H9 (cell line): ENCODE measurements at regions not wholly inside any gene's neighbourhood (a gene's known extent, or its start where the extent isn't known, plus 50 kb on each side); places are given as distances from the start of the nearest gene placed in this dataset.

Source experiments
- DNase-seq: peaks from one replicate; pipeline ENCODE4 v3.0.0-alpha.2; 2017
- H2AFZ ChIP-seq: one replicate; pipeline ENCODE4 v1.6.1; 2013; ENCODE audit warnings: mild to moderate bottlenecking, low read length, control low read depth, moderate library complexity
- H2AK5ac ChIP-seq: 2 replicates; pipeline ENCODE4 v1.6.1; 2013; ENCODE audit warnings: low read length, control low read depth, mixed read lengths; ENCODE audit not compliant: insufficient read length
- H2BK120ac ChIP-seq: one replicate; pipeline ENCODE4 v1.6.1; 2013; ENCODE audit warnings: low read depth, mild to moderate bottlenecking, low read length, control low read depth, inconsistent platforms; ENCODE audit not compliant: poor library complexity, severe bottlenecking
- H2BK12ac ChIP-seq: 2 replicates; pipeline ENCODE4 v1.6.1; 2013; ENCODE audit warnings: low read length, control low read depth, mixed read lengths, low read depth; ENCODE audit not compliant: insufficient read length
- H2BK15ac ChIP-seq: 2 replicates; pipeline ENCODE4 v1.6.1; 2013; ENCODE audit warnings: low read depth, low read length, control low read depth
- H2BK20ac ChIP-seq: one replicate; pipeline ENCODE4 v1.6.1; 2013; ENCODE audit warnings: low read depth, mild to moderate bottlenecking, low read length, control low read depth, inconsistent platforms; ENCODE audit not compliant: poor library complexity, severe bottlenecking
- H2BK5ac ChIP-seq: 2 replicates; pipeline ENCODE4 v1.6.1; 2013; ENCODE audit warnings: low read length, control low read depth, mixed read lengths; ENCODE audit not compliant: insufficient read length
- H3K14ac ChIP-seq: 2 replicates; pipeline ENCODE4 v1.6.1; 2013; ENCODE audit warnings: low read length, control low read depth; ENCODE audit not compliant: insufficient read depth
- H3K18ac ChIP-seq: 2 replicates; pipeline ENCODE4 v1.6.1; 2013; ENCODE audit warnings: low read depth, mild to moderate bottlenecking, mixed read lengths, low read length, control low read depth; ENCODE audit not compliant: insufficient read length
- H3K23ac ChIP-seq: 2 replicates; pipeline ENCODE4 v1.6.1; 2013; ENCODE audit warnings: low read length, control low read depth, mixed read lengths, low read depth; ENCODE audit not compliant: insufficient read length
- H3K23me2 ChIP-seq: 2 replicates; pipeline ENCODE4 v1.6.1; 2013; ENCODE audit warnings: low read depth, mild to moderate bottlenecking, mixed read lengths, low read length, control low read depth; ENCODE audit not compliant: insufficient read length, poor library complexity, severe bottlenecking
- H3K27ac ChIP-seq: 2 replicates; pipeline ENCODE4 v1.5.1; 2013; ENCODE audit warnings: low read length, control low read depth, mixed read lengths, low read depth; ENCODE audit not compliant: insufficient read length
- H3K27me3 ChIP-seq: 2 replicates; pipeline ENCODE4 v1.6.1; 2013; ENCODE audit warnings: low read length, control low read depth, inconsistent platforms; ENCODE audit not compliant: insufficient read depth
- H3K4ac ChIP-seq: 2 replicates; pipeline ENCODE4 v1.6.1; 2013; ENCODE audit warnings: low read depth, mild to moderate bottlenecking, control low read depth, inconsistent platforms, low read length, moderate library complexity
- H3K4me1 ChIP-seq: 2 replicates; pipeline ENCODE4 v1.6.1; 2013; ENCODE audit warnings: low read length, control low read depth, inconsistent platforms; ENCODE audit not compliant: insufficient read depth
- H3K4me2 ChIP-seq: 2 replicates; pipeline ENCODE4 v1.6.1; 2013; ENCODE audit warnings: low read length, control low read depth, mixed read lengths; ENCODE audit not compliant: insufficient read length, insufficient read depth
- H3K56ac ChIP-seq: 2 replicates; pipeline ENCODE4 v1.6.1; 2013; ENCODE audit warnings: low read depth, mild to moderate bottlenecking, mixed read lengths, low read length, control low read depth; ENCODE audit not compliant: insufficient read length
- H3K79me1 ChIP-seq: 2 replicates; pipeline ENCODE4 v1.6.1; 2013; ENCODE audit warnings: low read depth, mild to moderate bottlenecking, moderate library complexity, low read length, control low read depth, inconsistent platforms; ENCODE audit not compliant: insufficient read depth, poor library complexity, severe bottlenecking
- H3K79me2 ChIP-seq: 2 replicates; pipeline ENCODE4 v1.6.1; 2013; ENCODE audit warnings: low read length, control low read depth, inconsistent platforms; ENCODE audit not compliant: insufficient read depth
- H3K9ac ChIP-seq: 2 replicates; pipeline ENCODE4 v1.6.1; 2013; ENCODE audit warnings: low read length, control low read depth, mixed read lengths; ENCODE audit not compliant: insufficient read length; ENCODE audit errors: extremely low read depth
- H3K9me3 ChIP-seq: one replicate; pipeline ENCODE4 v1.6.1; 2013; ENCODE audit warnings: low read depth, low read length, inconsistent platforms; ENCODE audit not compliant: control insufficient read depth
- H3T11ph ChIP-seq: one replicate; pipeline ENCODE4 v1.6.1; 2013; ENCODE audit warnings: mild to moderate bottlenecking, low read length, control low read depth, inconsistent platforms
- H4K20me1 ChIP-seq: one replicate; pipeline ENCODE4 v1.6.1; 2013; ENCODE audit not compliant: control insufficient read depth, insufficient read length, insufficient read depth
- H4K5ac ChIP-seq: 2 replicates; pipeline ENCODE4 v1.6.1; 2013; ENCODE audit warnings: low read depth, mild to moderate bottlenecking, mixed read lengths, low read length, control low read depth; ENCODE audit not compliant: insufficient read length
- H4K8ac ChIP-seq: replicated peaks from 2 replicates; pipeline ENCODE4 v1.6.1; 2013; ENCODE audit warnings: low read length, control low read depth, mixed read lengths, low read depth; ENCODE audit not compliant: insufficient read length
- H4K91ac ChIP-seq: 2 replicates; pipeline ENCODE4 v1.6.1; 2013; ENCODE audit warnings: low read depth, mild to moderate bottlenecking, moderate library complexity, mixed read lengths, low read length, control low read depth; ENCODE audit not compliant: insufficient read length
- H3K27ac Mint-ChIP-seq, 3 experiments: 2 replicates in 2 of 3; 3 replicates in 1 of 3; pipeline ENCODE4 v1.8.0; 2020 to 2021; ENCODE audit warnings: mixed read lengths in 3 of 3, mild to moderate bottlenecking in 1 of 3, moderate library complexity in 1 of 3
- H3K27me3 Mint-ChIP-seq: 2 replicates; pipeline ENCODE4 v1.8.0; 2021; ENCODE audit warnings: low read depth, mild to moderate bottlenecking, moderate library complexity, mixed read lengths
- H3K36me3 Mint-ChIP-seq, 3 experiments: 2 replicates in 2 of 3; 3 replicates in 1 of 3; pipeline ENCODE4 v1.8.0; 2020 to 2021; ENCODE audit warnings: low read depth in 3 of 3, mixed read lengths in 3 of 3; ENCODE audit not compliant: insufficient read depth in 1 of 3
- H3K4me1 Mint-ChIP-seq, 2 experiments: 2 replicates each; pipeline ENCODE4 v1.8.0; 2020; ENCODE audit warnings: mixed read lengths in 2 of 2
- H3K4me3 Mint-ChIP-seq, 2 experiments: 2 replicates in 1 of 2; 3 replicates in 1 of 2; pipeline ENCODE4 v1.8.0; 2020 to 2021; ENCODE audit warnings: mild to moderate bottlenecking in 2 of 2, mixed read lengths in 2 of 2, moderate library complexity in 1 of 2
- H3K9me3 Mint-ChIP-seq, 2 experiments: 2 replicates in 1 of 2; 3 replicates in 1 of 2; pipeline ENCODE4 v1.8.0; 2020; ENCODE audit warnings: mild to moderate bottlenecking in 2 of 2, mixed read lengths in 2 of 2, moderate library complexity in 1 of 2
- CTCF ChIP-seq: fragments of 200-600 bp; sonication (generic); conservative IDR thresholded peaks from 3 replicates; pipeline ENCODE4 v1.8.0; 2021; ENCODE audit warnings: antibody characterized with exemption, mild to moderate bottlenecking
- WGBS: extraction: QIAGEN DNeasy Blood & Tissue Kit; methylation state at CpG from one replicate; pipeline ENCODE4 v1.1.7; 2013; ENCODE audit warnings: missing lambda C conversion rate, low lambda C conversion rate, mixed read lengths; ENCODE audit not compliant: insufficient read length; ENCODE audit errors: extremely low coverage; 5-methylcytosine and 5-hydroxymethylcytosine counted together

DNA sequence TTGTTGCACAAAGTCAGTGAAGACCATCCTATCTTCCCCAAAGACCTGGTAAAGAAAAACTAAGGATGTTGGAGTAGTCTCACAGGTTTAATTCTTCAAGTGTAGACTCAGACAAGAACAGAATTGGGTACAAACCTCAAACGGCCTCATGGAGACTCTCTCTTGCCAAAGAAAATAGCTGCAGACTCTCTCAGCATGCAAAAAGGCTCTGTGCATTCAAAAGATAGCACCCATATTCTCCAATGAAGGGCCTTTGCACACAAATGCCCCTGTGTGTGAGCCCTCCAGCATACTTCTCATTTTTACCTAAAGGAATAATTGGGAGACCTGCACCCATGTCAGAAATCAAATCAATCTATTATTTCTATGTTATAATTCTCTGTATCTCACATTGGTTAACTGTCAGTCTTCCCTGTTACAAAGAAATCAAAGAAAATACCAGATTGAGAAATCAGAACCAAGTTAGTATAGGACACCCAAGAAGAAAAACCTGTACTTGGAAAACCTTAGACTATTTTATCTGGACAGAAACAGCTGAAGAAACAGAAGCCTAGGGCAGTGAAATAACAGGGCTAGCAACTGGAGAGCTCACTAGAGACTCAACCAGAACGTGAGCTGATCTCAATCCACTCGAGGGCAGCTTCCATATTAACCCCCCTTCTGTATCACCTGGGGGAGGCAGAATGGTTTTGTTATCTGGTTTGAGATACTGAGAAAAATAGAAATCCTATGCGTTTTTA is 134.7 kb upstream of the DNAJC10 start:
- no peak for DNase-seq
- peaks cover 3% of the 10 kb centered on the region in 2 experiments for H3K4me1 Mint-ChIP-seq

More for the DNA sequence above, 134.7 kb upstream of the DNAJC10 start:
- Histone ChIP-seq H3K23me2 (no peaks in the 10 kb centered on the region), H3K27ac (no peak overlapping the region), H3K79me2 (no peaks in the 10 kb centered on the region), H4K8ac (no peak overlapping the region), H3K4me1 (no peaks in the 10 kb centered on the region), H2BK12ac (no peak overlapping the region), H3K23ac (no peak overlapping the region), H4K20me1 (no peaks in the 10 kb centered on the region), H3K18ac (no peak overlapping the region), H3K79me1 (no peaks in the 10 kb centered on the region), H3K9me3 (no peaks in the 10 kb centered on the region), H3T11ph (no peak overlapping the region), H2AFZ (no peak overlapping the region), H3K56ac (no peak overlapping the region), H2BK20ac (no peak overlapping the region), H3K14ac (no peak overlapping the region), H2AK5ac (no peak overlapping the region), H3K27me3 (no peaks in the 10 kb centered on the region), H2BK15ac (no peak overlapping the region), H3K4me2 (no peak overlapping the region), H3K9ac (no peak overlapping the region), H2BK5ac (no peak overlapping the region), H4K5ac (no peak overlapping the region), H3K4ac (no peak overlapping the region), H4K91ac (no peak overlapping the region), H2BK120ac (no peak overlapping the region)
- H3K4me3 Mint-ChIP-seq = no peak overlapping the region
- H3K27ac Mint-ChIP-seq = no peak overlapping the region; a peak in 1 of 7 replicates
- no peaks in the 10 kb centered on the region for H3K36me3 Mint-ChIP-seq
- no peak for TF ChIP-seq CTCF
- H3K27me3 Mint-ChIP-seq = no peaks in the 10 kb centered on the region
- no peaks in the 10 kb centered on the region for H3K9me3 Mint-ChIP-seq
- WGBS = no CpG with 5 or more reads among the region's 4 CpGs
